HEK293 (cell line): ENCODE measurements at regions not wholly inside any gene's neighbourhood (a gene's known extent, or its start where the extent isn't known, plus 50 kb on each side); places are given as distances from the start of the nearest gene placed in this dataset.

Experiments used
- CTCF ChIA-PET: fragments of 350-600 bp; formaldehyde crosslinking; extraction: SDS; loops from one replicate; lab custom pipeline; 2021; ENCODE audit warnings: antibody characterized with exemption; lab: Yijun Ruan, JAX
- POLR2A ChIA-PET: fragments of 300-600 bp; formaldehyde crosslinking; extraction: SDS; loops from one replicate; lab custom pipeline; 2020; ENCODE audit warnings: antibody characterized with exemption, inconsistent platforms; lab: Yijun Ruan, JAX
- H3K27ac ChIP-seq: fragments of 200-500 bp; sonication (Bioruptor generic); 2 replicates; pipeline ENCODE4 v1.5.1; 2014; ENCODE audit warnings: low read depth, low read length, control low read depth, inconsistent platforms; ENCODE audit errors: extremely low read depth
- H3K36me3 ChIP-seq, 2 experiments: fragments of 200-500 bp in 1 of 2; sonication (Bioruptor generic) in 1 of 2; 1 replicate in 1 of 2; 2 replicates in 1 of 2; pipeline ENCODE4 v1.5.1; 2014 to 2017; ENCODE audit warnings: inconsistent platforms in 2 of 2, low read length in 2 of 2; ENCODE audit not compliant: control insufficient read depth in 2 of 2, insufficient read depth in 1 of 2
- H3K4me1 ChIP-seq: fragments of 200-500 bp; sonication (Bioruptor generic); 2 replicates; pipeline ENCODE4 v1.5.1; 2014; ENCODE audit warnings: mild to moderate bottlenecking, low read length, inconsistent platforms; ENCODE audit not compliant: control insufficient read depth, insufficient read depth
- H3K4me3 ChIP-seq: 2 replicates; pipeline ENCODE4 v1.5.1; 2011; ENCODE audit warnings: low read depth, mild to moderate bottlenecking, control low read depth, low read length, moderate library complexity
- H3K9me3 ChIP-seq: fragments of 200-500 bp; sonication (Bioruptor generic); 2 replicates; pipeline ENCODE4 v1.5.1; 2014; ENCODE audit warnings: low read depth, low read length, inconsistent platforms; ENCODE audit not compliant: control insufficient read depth, insufficient read depth
- AEBP2 ChIP-seq: fragments of 450-650 bp; formaldehyde crosslinking; IDR thresholded peaks from 2 replicates; pipeline ENCODE4 v1.5.1; 2016; ENCODE audit warnings: missing biosample characterization, missing genetic modification characterization, borderline replicate concordance
- KLF1 ChIP-seq: fragments of 450-650 bp; formaldehyde crosslinking; IDR thresholded peaks from 2 replicates; pipeline ENCODE4 v1.5.1; 2016; ENCODE audit warnings: missing biosample characterization, missing genetic modification characterization
- ZBTB20 ChIP-seq: fragments of 450-650 bp; formaldehyde crosslinking; IDR thresholded peaks from 2 replicates; pipeline ENCODE4 v1.5.1; 2016; ENCODE audit warnings: missing biosample characterization, missing genetic modification characterization
- ZNF132 ChIP-seq: fragments of 450-650 bp; formaldehyde crosslinking; IDR thresholded peaks from 2 replicates; pipeline ENCODE4 v1.5.1; 2017; ENCODE audit warnings: missing biosample characterization, missing genetic modification characterization, borderline replicate concordance
- ZNF133 ChIP-seq: fragments of 450-650 bp; formaldehyde crosslinking; IDR thresholded peaks from 2 replicates; pipeline ENCODE4 v1.5.1; 2016; ENCODE audit warnings: missing biosample characterization, missing genetic modification characterization
- ZNF148 ChIP-seq: fragments of 450-650 bp; formaldehyde crosslinking; IDR thresholded peaks from 2 replicates; pipeline ENCODE4 v1.5.0; 2017; ENCODE audit warnings: missing biosample characterization, missing genetic modification characterization, borderline replicate concordance
- ZNF169 ChIP-seq: fragments of 450-650 bp; formaldehyde crosslinking; IDR thresholded peaks from 2 replicates; pipeline ENCODE4 v1.5.1; 2016; ENCODE audit warnings: missing biosample characterization, missing genetic modification characterization
- ZNF280C ChIP-seq: fragments of 450-650 bp; formaldehyde crosslinking; IDR thresholded peaks from 2 replicates; pipeline ENCODE4 v1.5.1; 2016; ENCODE audit warnings: missing biosample characterization, missing genetic modification characterization
- ZNF302 ChIP-seq: fragments of 450-650 bp; formaldehyde crosslinking; IDR thresholded peaks from 2 replicates; pipeline ENCODE4 v1.5.1; 2016; ENCODE audit warnings: missing biosample characterization, missing genetic modification characterization, low read depth
- ZNF521 ChIP-seq: fragments of 450-650 bp; formaldehyde crosslinking; IDR thresholded peaks from 2 replicates; pipeline ENCODE4 v1.5.1; 2017; ENCODE audit warnings: missing biosample characterization, mild to moderate bottlenecking, missing genetic modification characterization
- ZNF585B ChIP-seq: fragments of 450-650 bp; formaldehyde crosslinking; IDR thresholded peaks from 2 replicates; pipeline ENCODE4 v1.5.1; 2016; ENCODE audit warnings: missing biosample characterization, missing genetic modification characterization
- ZNF664 ChIP-seq: fragments of 450-650 bp; formaldehyde crosslinking; IDR thresholded peaks from 2 replicates; pipeline ENCODE4 v1.5.1; 2016; ENCODE audit warnings: missing biosample characterization, missing genetic modification characterization
- ZSCAN16 ChIP-seq: fragments of 450-650 bp; formaldehyde crosslinking; IDR thresholded peaks from 2 replicates; pipeline ENCODE4 v1.5.1; 2016; ENCODE audit warnings: missing biosample characterization, missing genetic modification characterization
- ZXDB ChIP-seq: fragments of 450-650 bp; formaldehyde crosslinking; IDR thresholded peaks from 2 replicates; pipeline ENCODE4 v1.5.1; 2016; ENCODE audit warnings: missing biosample characterization, missing genetic modification characterization
- TF ChIP-seq, protein P1 (sequence below): fragments of 450-650 bp; formaldehyde crosslinking; IDR thresholded peaks from 2 replicates; pipeline ENCODE4 v1.5.1; 2016; ENCODE audit warnings: missing biosample characterization, missing genetic modification characterization
- TF ChIP-seq, protein P2 (sequence below): fragments of 450-650 bp; formaldehyde crosslinking; IDR thresholded peaks from 2 replicates; pipeline ENCODE4 v1.5.1; 2017; ENCODE audit warnings: missing biosample characterization, missing genetic modification characterization
- TF ChIP-seq, protein P3 (sequence below): fragments of 450-650 bp; formaldehyde crosslinking; IDR thresholded peaks from 2 replicates; pipeline ENCODE4 v1.5.1; 2017; ENCODE audit warnings: missing biosample characterization, missing genetic modification characterization
- TF ChIP-seq, protein P4 (sequence below): fragments of 450-650 bp; formaldehyde crosslinking; conservative IDR thresholded peaks from 2 replicates; pipeline ENCODE4 v1.5.1; 2016; ENCODE audit warnings: low read depth, missing biosample characterization, missing genetic modification characterization

- TF ChIP-seq ZNF148: no peak
- no peak for TF ChIP-seq ZNF280C (tag by site-specific recombination)
- no peak for TF ChIP-seq ZNF302
- TF ChIP-seq ZNF132: no peak
- TF ChIP-seq ZSCAN16 (tag by site-specific recombination): no peak
These were observed 130.8 kb upstream of the ATP2B1 start (continued) for GRCh38 chr12:89839444-89839843.

GRCh38 chr12:89838833-89839232 lies 130.2 kb upstream of the ATP2B1 start:
- no peak for TF ChIP-seq KLF1 (tag by site-specific recombination)
- TF ChIP-seq, protein P1, sequence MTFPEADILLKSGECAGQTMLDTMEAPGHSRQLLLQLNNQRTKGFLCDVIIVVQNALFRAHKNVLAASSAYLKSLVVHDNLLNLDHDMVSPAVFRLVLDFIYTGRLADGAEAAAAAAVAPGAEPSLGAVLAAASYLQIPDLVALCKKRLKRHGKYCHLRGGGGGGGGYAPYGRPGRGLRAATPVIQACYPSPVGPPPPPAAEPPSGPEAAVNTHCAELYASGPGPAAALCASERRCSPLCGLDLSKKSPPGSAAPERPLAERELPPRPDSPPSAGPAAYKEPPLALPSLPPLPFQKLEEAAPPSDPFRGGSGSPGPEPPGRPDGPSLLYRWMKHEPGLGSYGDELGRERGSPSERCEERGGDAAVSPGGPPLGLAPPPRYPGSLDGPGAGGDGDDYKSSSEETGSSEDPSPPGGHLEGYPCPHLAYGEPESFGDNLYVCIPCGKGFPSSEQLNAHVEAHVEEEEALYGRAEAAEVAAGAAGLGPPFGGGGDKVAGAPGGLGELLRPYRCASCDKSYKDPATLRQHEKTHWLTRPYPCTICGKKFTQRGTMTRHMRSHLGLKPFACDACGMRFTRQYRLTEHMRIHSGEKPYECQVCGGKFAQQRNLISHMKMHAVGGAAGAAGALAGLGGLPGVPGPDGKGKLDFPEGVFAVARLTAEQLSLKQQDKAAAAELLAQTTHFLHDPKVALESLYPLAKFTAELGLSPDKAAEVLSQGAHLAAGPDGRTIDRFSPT (tag by site-specific recombination): no peak
- TF ChIP-seq, protein P2, sequence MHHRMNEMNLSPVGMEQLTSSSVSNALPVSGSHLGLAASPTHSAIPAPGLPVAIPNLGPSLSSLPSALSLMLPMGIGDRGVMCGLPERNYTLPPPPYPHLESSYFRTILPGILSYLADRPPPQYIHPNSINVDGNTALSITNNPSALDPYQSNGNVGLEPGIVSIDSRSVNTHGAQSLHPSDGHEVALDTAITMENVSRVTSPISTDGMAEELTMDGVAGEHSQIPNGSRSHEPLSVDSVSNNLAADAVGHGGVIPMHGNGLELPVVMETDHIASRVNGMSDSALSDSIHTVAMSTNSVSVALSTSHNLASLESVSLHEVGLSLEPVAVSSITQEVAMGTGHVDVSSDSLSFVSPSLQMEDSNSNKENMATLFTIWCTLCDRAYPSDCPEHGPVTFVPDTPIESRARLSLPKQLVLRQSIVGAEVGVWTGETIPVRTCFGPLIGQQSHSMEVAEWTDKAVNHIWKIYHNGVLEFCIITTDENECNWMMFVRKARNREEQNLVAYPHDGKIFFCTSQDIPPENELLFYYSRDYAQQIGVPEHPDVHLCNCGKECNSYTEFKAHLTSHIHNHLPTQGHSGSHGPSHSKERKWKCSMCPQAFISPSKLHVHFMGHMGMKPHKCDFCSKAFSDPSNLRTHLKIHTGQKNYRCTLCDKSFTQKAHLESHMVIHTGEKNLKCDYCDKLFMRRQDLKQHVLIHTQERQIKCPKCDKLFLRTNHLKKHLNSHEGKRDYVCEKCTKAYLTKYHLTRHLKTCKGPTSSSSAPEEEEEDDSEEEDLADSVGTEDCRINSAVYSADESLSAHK (tag by site-specific recombination): no peak
- TF ChIP-seq ZNF664 (tag by site-specific recombination): no peak
- TF ChIP-seq, protein P3, sequence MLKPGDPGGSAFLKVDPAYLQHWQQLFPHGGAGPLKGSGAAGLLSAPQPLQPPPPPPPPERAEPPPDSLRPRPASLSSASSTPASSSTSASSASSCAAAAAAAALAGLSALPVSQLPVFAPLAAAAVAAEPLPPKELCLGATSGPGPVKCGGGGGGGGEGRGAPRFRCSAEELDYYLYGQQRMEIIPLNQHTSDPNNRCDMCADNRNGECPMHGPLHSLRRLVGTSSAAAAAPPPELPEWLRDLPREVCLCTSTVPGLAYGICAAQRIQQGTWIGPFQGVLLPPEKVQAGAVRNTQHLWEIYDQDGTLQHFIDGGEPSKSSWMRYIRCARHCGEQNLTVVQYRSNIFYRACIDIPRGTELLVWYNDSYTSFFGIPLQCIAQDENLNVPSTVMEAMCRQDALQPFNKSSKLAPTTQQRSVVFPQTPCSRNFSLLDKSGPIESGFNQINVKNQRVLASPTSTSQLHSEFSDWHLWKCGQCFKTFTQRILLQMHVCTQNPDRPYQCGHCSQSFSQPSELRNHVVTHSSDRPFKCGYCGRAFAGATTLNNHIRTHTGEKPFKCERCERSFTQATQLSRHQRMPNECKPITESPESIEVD (tag by site-specific recombination): no peak
- TF ChIP-seq ZNF585B (tag by site-specific recombination): no peak
- no peaks in the 10 kb centered on the region for H3K9me3 ChIP-seq
- no peak overlapping the region for H3K27ac ChIP-seq
- ChIA-PET CTCF (no interaction called here), POLR2A (no interaction called here)
- no peak overlapping the region for H3K4me3 ChIP-seq
- peaks cover 7% of the 10 kb centered on the region for H3K4me1 ChIP-seq
- no peaks in the 10 kb centered on the region for H3K36me3 ChIP-seq

DNA sequence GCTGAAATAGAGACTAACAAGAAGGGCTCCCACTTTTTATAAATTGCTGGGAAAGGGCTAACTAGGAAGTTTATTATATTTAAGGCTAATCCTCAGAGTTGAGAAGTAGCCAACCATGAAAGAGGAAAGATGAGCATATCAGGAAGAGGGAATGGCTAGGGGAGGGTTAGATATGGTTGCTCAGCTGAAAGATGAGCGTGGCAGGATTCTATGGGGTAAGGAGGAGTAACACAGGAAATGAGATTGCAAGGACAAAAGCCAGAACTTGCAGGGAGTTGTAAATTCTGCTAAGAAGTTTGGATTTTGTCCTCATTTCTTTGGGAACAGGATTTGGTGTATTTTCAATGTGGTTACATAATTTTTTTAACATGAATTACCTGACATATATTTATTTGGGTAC lies 127.4 kb upstream of the ATP2B1 start:
- no peak overlapping the region for H3K4me3 ChIP-seq
- no peak overlapping the region for H3K27ac ChIP-seq
- H3K9me3 ChIP-seq: no peaks in the 10 kb centered on the region
- H3K36me3 ChIP-seq: no peaks in the 10 kb centered on the region
- ChIA-PET CTCF (no interaction called here), POLR2A (no interaction called here)
- H3K4me1 ChIP-seq: peaks cover 7% of the 10 kb centered on the region
- TF ChIP-seq, protein P4, sequence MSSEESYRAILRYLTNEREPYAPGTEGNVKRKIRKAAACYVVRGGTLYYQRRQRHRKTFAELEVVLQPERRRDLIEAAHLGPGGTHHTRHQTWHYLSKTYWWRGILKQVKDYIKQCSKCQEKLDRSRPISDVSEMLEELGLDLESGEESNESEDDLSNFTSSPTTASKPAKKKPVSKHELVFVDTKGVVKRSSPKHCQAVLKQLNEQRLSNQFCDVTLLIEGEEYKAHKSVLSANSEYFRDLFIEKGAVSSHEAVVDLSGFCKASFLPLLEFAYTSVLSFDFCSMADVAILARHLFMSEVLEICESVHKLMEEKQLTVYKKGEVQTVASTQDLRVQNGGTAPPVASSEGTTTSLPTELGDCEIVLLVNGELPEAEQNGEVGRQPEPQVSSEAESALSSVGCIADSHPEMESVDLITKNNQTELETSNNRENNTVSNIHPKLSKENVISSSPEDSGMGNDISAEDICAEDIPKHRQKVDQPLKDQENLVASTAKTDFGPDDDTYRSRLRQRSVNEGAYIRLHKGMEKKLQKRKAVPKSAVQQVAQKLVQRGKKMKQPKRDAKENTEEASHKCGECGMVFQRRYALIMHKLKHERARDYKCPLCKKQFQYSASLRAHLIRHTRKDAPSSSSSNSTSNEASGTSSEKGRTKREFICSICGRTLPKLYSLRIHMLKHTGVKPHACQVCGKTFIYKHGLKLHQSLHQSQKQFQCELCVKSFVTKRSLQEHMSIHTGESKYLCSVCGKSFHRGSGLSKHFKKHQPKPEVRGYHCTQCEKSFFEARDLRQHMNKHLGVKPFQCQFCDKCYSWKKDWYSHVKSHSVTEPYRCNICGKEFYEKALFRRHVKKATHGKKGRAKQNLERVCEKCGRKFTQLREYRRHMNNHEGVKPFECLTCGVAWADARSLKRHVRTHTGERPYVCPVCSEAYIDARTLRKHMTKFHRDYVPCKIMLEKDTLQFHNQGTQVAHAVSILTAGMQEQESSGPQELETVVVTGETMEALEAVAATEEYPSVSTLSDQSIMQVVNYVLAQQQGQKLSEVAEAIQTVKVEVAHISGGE (tag by site-specific recombination): no peak
- no peak for TF ChIP-seq ZBTB20 (tag by site-specific recombination)
- TF ChIP-seq ZNF169: no peak
- no peak for TF ChIP-seq AEBP2 (tag by site-specific recombination)
- TF ChIP-seq ZXDB (tag by site-specific recombination): no peak
- no peak for TF ChIP-seq ZNF133
- no peak for TF ChIP-seq ZNF521 (tag by site-specific recombination)
